Choroid plexus epithelial cell (primary cell): ENCODE measurements at regions not wholly inside any gene's neighbourhood (a gene's known extent, or its start where the extent isn't known, plus 50 kb on each side); places are given as distances from the start of the nearest gene placed in this dataset.

ENCODE experiments used
- DNase-seq: peaks from one replicate; pipeline ENCODE4 v3.0.0-alpha.2; 2010; ENCODE audit warnings: low read depth
- H3K4me3 ChIP-seq: 2 replicates; pipeline ENCODE4 v1.5.1; 2011; ENCODE audit warnings: low read depth, mild to moderate bottlenecking, control low read depth, low read length, moderate library complexity
- TF ChIP-seq, protein P1 (sequence below): conservative IDR thresholded peaks from 2 replicates; pipeline ENCODE4 v1.5.1; 2011; ENCODE audit warnings: low read depth, mild to moderate bottlenecking, control low read depth, inconsistent platforms, low read length, moderate library complexity

DNA sequence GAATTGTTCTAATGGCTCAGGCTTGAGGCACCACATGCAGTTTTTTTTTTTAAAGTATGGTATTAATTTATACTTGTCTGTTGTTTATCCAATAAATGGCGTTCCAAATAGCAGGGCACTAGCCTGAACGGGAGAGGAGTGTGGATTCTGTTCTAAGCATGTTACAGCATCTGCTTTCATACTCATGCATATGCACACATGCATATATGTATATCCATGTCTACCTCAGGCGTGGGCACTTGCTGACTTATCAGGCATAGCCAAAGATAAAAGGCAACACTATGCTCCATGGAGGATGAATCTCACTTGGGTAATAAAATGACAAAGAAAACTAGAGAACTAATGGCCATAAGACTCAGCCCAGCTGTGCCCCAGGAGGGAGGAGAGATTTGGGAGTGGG is 393.8 kb downstream of the GADD45G start:
- H3K4me3 ChIP-seq, result no peak overlapping the region
- TF ChIP-seq, protein P1, sequence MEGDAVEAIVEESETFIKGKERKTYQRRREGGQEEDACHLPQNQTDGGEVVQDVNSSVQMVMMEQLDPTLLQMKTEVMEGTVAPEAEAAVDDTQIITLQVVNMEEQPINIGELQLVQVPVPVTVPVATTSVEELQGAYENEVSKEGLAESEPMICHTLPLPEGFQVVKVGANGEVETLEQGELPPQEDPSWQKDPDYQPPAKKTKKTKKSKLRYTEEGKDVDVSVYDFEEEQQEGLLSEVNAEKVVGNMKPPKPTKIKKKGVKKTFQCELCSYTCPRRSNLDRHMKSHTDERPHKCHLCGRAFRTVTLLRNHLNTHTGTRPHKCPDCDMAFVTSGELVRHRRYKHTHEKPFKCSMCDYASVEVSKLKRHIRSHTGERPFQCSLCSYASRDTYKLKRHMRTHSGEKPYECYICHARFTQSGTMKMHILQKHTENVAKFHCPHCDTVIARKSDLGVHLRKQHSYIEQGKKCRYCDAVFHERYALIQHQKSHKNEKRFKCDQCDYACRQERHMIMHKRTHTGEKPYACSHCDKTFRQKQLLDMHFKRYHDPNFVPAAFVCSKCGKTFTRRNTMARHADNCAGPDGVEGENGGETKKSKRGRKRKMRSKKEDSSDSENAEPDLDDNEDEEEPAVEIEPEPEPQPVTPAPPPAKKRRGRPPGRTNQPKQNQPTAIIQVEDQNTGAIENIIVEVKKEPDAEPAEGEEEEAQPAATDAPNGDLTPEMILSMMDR, result no peak
- no peak for DNase-seq

DNA sequence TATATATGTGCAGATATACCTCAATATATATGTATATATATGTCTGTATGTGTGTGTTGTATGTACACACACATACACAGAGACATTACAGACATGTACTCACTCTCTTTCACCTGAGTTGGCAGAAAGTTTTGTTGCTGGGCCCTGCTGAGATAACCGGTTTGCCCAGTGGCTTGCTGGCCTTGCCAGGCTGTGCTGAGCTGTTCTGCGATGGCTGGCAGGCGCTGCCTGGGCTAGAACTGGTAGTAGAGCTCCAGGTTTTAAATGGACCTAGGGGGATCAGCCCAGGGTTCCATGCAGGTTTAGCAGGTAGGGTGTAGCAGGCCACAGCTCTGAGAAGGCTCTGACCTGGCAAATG is 394.3 kb downstream of the GADD45G start:
- TF ChIP-seq, protein P1, result no peak
- DNase-seq, result no peak
- no peak overlapping the region for H3K4me3 ChIP-seq

DNA sequence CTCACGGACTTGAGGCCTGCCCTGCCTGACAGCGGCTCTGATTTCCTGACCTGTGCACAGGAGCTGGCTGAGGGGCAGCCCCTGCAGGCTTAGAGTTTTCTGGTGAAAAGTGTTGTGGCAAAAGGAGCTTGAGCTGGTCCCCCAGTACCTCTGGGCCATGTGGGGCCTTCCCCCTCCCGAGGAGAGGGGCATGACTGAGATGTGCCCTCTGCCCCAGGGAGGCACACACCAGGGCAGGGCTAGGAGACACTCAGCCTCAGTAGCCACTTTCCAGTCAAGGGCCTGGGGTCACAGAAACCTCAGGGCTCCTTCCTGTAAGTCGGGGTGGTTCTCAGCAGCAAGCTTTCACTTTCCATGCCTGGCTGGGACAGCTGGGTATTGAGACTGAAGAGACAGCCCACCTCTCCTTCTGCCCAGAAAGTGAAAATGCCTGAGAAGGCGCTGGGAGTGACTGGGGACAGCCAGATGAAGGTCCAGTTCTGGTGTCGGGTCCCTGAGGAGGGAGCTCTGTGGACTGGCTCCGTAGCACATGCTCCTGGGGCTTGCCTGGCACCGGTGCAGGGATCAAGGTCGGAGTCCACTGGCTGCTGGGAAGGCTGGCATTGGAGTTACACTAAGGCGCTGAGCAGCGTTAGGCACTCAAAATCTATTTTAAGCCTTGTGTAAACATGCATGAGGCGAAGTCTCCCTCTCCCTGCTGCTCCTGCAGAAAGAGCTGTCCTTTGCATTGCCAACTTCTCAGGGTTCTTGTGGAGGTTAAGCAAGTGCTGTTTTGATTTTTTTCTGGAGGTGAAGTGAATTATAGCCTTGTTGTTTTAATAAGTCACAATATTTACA is 394.9 kb downstream of the GADD45G start:
- H3K4me3 ChIP-seq, result peak overlapping the region; percentile 38
- DNase-seq, result peak; percentile 72
- TF ChIP-seq, protein P1, result peak; percentile 13

DNA sequence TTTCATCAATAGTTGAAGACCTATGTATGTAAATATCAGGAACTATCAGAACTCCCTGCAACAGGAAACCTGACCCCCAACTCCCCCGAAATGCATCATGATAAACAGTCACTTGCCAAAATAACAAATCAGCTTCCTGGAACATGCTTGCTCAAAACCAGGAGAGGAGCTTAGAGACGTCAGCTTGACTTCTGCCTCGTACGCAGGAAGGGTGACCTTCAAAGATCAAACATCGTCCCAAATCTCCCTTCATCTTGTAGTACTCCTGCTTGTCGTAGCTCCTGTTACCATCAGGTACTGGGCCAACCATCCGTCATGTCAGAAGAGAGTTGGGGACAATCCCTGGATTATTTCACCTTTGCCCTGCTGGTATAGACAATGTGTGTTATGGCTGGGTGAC is 396.1 kb downstream of the GADD45G start:
- TF ChIP-seq, protein P1, result no peak
- H3K4me3 ChIP-seq, result no peak overlapping the region
- no peak for DNase-seq

DNA sequence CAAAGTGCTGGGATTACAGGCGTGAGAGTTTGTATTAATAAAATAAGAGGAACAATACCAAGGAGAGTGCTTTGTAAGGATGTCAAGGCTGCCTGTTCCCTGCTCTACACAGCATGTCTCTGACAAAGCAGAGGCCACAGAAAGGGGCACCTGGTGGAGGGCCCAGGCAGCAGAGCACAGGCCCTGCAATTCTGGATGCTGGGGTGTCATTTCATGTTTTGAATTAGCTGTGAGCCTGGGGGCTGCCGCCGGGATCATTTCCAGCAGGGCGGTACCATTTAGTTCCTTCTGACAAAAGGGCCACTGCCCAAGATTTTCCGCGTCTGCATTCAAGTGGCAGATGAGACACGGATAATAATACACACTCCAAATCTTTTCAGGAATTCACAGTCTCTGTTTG is 396.9 kb downstream of the GADD45G start:
- TF ChIP-seq, protein P1, result no peak
- no peak for DNase-seq

DNA sequence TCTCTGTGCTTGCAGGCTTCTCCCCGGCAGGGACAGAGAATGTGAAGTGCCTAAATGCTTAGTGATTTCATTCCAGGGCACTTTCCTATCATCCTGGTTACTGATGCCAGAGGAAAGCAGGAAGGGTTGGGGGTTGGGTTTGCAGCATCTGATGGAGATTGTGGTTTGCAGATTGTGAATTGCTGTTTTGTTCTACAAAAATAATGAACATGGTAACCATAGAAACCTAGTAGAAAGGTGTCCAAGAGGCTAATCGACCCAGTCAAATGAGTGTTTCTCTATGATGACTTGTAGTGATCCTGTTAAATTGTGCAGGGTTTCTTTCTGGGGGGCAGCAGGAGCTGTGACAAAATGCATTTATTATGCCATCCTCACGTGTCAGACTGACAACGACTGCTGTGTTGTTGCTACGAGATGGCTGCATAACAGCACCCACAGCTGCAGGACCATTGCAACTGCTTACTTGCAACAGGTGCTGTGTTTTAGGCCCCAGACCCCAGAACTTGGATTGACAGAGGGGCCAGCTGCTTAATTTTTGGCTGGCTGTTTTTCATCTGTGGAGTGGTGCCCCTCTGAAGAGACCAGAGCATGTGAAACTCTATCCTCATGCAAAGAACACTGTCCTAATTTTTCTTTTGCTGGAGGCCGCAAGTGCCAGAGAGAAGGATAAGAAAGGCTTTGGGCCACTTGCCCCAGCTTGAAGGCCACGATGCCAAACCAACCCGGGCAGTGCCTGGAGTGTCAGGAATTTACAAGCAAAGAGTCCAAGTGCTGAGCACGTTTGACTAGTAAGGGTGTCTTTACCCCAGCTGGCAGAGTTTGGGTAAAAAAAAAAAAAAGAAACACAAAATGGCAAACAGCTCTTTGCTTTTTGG is 397.8 kb downstream of the GADD45G start:
- TF ChIP-seq, protein P1, result no peak
- DNase-seq, result no peak
- no peak overlapping the region for H3K4me3 ChIP-seq

More for the DNA sequence above, 396.9 kb downstream of the GADD45G start:
- no peak overlapping the region for H3K4me3 ChIP-seq
